Liver (tissue), 8 donors: ENCODE measurements at regions not wholly inside any gene's neighbourhood (a gene's known extent, or its start where the extent isn't known, plus 50 kb on each side); places are given as distances from the start of the nearest gene placed in this dataset.

Experiments used
- DNase-seq: peaks from one replicate; pipeline ENCODE4 v3.0.0-alpha.2; 2017; ENCODE audit warnings: low spot score
- H3K27ac ChIP-seq, 2 donors: one replicate each; pipeline ENCODE4 v1.7.0; 2013; ENCODE audit warnings: inconsistent platforms in 2 of 2, low read length in 2 of 2, control low read depth in 1 of 2, low read depth in 1 of 2, mild to moderate bottlenecking in 1 of 2
- H3K27me3 ChIP-seq, 4 donors: one replicate each; pipeline versions ENCODE4 v1.6.1 to v1.7.0; 2013; ENCODE audit warnings: low read length in 3 of 4, inconsistent platforms in 1 of 4, mild to moderate bottlenecking in 1 of 4, moderate library complexity in 1 of 4; ENCODE audit not compliant: control insufficient read depth in 4 of 4, insufficient read depth in 4 of 4
- H3K36me3 ChIP-seq, 4 donors: one replicate each; pipeline versions ENCODE4 v1.6.1 to v1.7.0; 2013; ENCODE audit warnings: low read length in 3 of 4, mild to moderate bottlenecking in 3 of 4, low read depth in 1 of 4, moderate library complexity in 1 of 4; ENCODE audit not compliant: control insufficient read depth in 4 of 4, insufficient read depth in 3 of 4
- H3K4me1 ChIP-seq, 4 donors: one replicate each; pipeline versions ENCODE4 v1.6.1 to v1.7.0; 2013; ENCODE audit warnings: low read length in 3 of 4, mild to moderate bottlenecking in 3 of 4, moderate library complexity in 1 of 4; ENCODE audit not compliant: control insufficient read depth in 4 of 4, insufficient read depth in 4 of 4
- H3K4me3 ChIP-seq, 3 donors: one replicate each; pipeline versions ENCODE4 v1.6.1 to v1.7.0; 2013; ENCODE audit warnings: low read length in 3 of 3, control low read depth in 1 of 3, low read depth in 1 of 3, mild to moderate bottlenecking in 1 of 3
- H3K9ac ChIP-seq, 2 donors: one replicate each; pipeline ENCODE4 v1.7.0; 2013; ENCODE audit warnings: low read length in 2 of 2, mild to moderate bottlenecking in 2 of 2, moderate library complexity in 2 of 2, control low read depth in 1 of 2, low read depth in 1 of 2
- H3K9me3 ChIP-seq, 4 donors: one replicate each; pipeline versions ENCODE4 v1.6.1 to v1.7.0; 2013; ENCODE audit warnings: low read length in 3 of 4; ENCODE audit not compliant: control insufficient read depth in 4 of 4
- ATF3 ChIP-seq: IDR thresholded peaks from 2 replicates; pipeline ENCODE4 v1.6.1; 2016; ENCODE audit warnings: antibody characterized with exemption
- CTCF ChIP-seq: fragments of 150-350 bp; IDR thresholded peaks from 2 replicates; pipeline ENCODE4 v1.5.1; 2017; ENCODE audit warnings: improper control_type of control experiment, low read depth, low read length; ENCODE audit not compliant: missing input control
- EGR1 ChIP-seq, 2 donors: IDR thresholded peaks; 2 replicates each; pipeline ENCODE4 v1.6.1; 2016 to 2018; ENCODE audit warnings: antibody characterized with exemption in 2 of 2, low read depth in 2 of 2
- FOXA1 ChIP-seq: IDR thresholded peaks from 2 replicates; pipeline ENCODE4 v1.6.1; 2016; ENCODE audit warnings: antibody characterized with exemption
- FOXA2 ChIP-seq: IDR thresholded peaks from 2 replicates; pipeline ENCODE4 v1.6.1; 2016; ENCODE audit warnings: antibody characterized with exemption
- GABPA ChIP-seq, 2 donors: IDR thresholded peaks in 1 of 2; conservative IDR thresholded peaks in 1 of 2; 2 replicates each; pipeline ENCODE4 v1.6.1; 2016; ENCODE audit warnings: antibody characterized with exemption in 2 of 2, mild to moderate bottlenecking in 1 of 2, moderate library complexity in 1 of 2
- HNF4A ChIP-seq, 2 donors: conservative IDR thresholded peaks; 2 replicates each; pipeline ENCODE4 v1.6.1; 2016; ENCODE audit warnings: antibody characterized with exemption in 2 of 2, mild to moderate bottlenecking in 2 of 2
- HNF4G ChIP-seq: IDR thresholded peaks from 2 replicates; pipeline ENCODE4 v1.6.1; 2016; ENCODE audit warnings: antibody characterized with exemption
- JUND ChIP-seq, 2 donors: IDR thresholded peaks; 2 replicates each; pipeline ENCODE4 v1.6.1; 2016; ENCODE audit warnings: antibody characterized with exemption in 2 of 2
- MAX ChIP-seq: IDR thresholded peaks from 2 replicates; pipeline ENCODE4 v1.6.1; 2016; ENCODE audit warnings: antibody characterized with exemption
- NR2F2 ChIP-seq: IDR thresholded peaks from 2 replicates; pipeline ENCODE4 v1.6.1; 2016; ENCODE audit warnings: antibody characterized with exemption
- RAD21 ChIP-seq, 2 donors: IDR thresholded peaks; 2 replicates each; pipeline ENCODE4 v1.6.1; 2016; ENCODE audit warnings: antibody characterized with exemption in 2 of 2, mild to moderate bottlenecking in 2 of 2
- REST ChIP-seq: IDR thresholded peaks from 2 replicates; pipeline ENCODE4 v1.6.1; 2016; ENCODE audit warnings: antibody characterized with exemption, mild to moderate bottlenecking
- RXRA ChIP-seq, 2 donors: IDR thresholded peaks; 2 replicates each; pipeline ENCODE4 v1.6.1; 2017 to 2018; ENCODE audit warnings: antibody characterized with exemption in 2 of 2, mild to moderate bottlenecking in 1 of 2
- SP1 ChIP-seq: IDR thresholded peaks from 2 replicates; pipeline ENCODE4 v1.6.1; 2018; ENCODE audit warnings: antibody characterized with exemption, mild to moderate bottlenecking
- TAF1 ChIP-seq: conservative IDR thresholded peaks from 2 replicates; pipeline ENCODE4 v1.6.1; 2016; ENCODE audit warnings: antibody characterized with exemption, mild to moderate bottlenecking
- YY1 ChIP-seq: IDR thresholded peaks from 2 replicates; pipeline ENCODE4 v1.6.1; 2016; ENCODE audit warnings: antibody characterized with exemption, mild to moderate bottlenecking
- ZBTB33 ChIP-seq: IDR thresholded peaks from 2 replicates; pipeline ENCODE4 v1.6.1; 2016; ENCODE audit warnings: antibody characterized with exemption
- WGBS: extraction: QIAGEN DNeasy Blood & Tissue Kit; methylation state at CpG from one replicate; pipeline ENCODE4 v1.1.7; 2013; 5-methylcytosine and 5-hydroxymethylcytosine counted together
- donor health status: healthy.
- donor health status: healthy.
- donor health status: healthy.
- donor health status: healthy.
- donor health status: healthy.

DNA sequence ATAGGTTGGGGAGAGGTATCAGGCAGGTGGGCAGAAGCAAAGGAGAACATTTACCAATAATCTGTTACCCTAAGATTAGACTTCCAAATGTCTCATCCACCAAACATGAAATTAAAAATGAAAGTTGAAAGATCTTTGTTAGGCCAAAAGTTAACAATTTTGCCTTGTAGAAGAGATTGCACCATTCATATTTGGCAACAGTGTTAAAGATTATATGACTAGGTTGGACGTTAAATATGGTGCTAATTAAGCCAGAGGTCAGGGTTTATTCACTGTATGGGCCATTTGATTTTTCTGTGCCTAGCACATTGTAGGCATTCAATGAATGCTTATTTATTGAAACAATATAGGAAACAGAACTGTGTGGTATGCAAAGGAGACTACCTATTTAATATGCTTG lies 126.1 kb upstream of the SLC5A12 start:
- WGBS, result 36% methylated on average over 1 of the region's 1 CpG
- Histone ChIP-seq H3K9me3 (no peaks in the 10 kb centered on the region), H3K4me3 (no peak overlapping the region), H3K27me3 (no peaks in the 10 kb centered on the region), H3K27ac (no peak overlapping the region), H3K36me3 (no peaks in the 10 kb centered on the region), H3K4me1 (no peaks in the 10 kb centered on the region), H3K9ac (no peak overlapping the region)
- TF ChIP-seq JUND (IDR thresholded peaks at IDR 0.05) (no peak), RXRA (IDR thresholded peaks at IDR 0.05) (no peak), EGR1 (IDR thresholded peaks at IDR 0.05; ENCODE audit: low read depth in 2 of 2) (no peak), GABPA (IDR thresholded peaks at IDR 0.05 in 1 of 2, conservative IDR thresholded peaks at IDR 0.05 in 1 of 2) (no peak), REST (no peak), TAF1 (no peak), HNF4A (conservative IDR thresholded peaks at IDR 0.05) (no peak), CTCF (no peak), FOXA2 (no peak), MAX (no peak), HNF4G (no peak), ZBTB33 (no peak), RAD21 (IDR thresholded peaks at IDR 0.05) (no peak), ATF3 (no peak), YY1 (no peak), NR2F2 (no peak), FOXA1 (no peak), SP1 (no peak)
- DNase-seq, result no peak

DNA sequence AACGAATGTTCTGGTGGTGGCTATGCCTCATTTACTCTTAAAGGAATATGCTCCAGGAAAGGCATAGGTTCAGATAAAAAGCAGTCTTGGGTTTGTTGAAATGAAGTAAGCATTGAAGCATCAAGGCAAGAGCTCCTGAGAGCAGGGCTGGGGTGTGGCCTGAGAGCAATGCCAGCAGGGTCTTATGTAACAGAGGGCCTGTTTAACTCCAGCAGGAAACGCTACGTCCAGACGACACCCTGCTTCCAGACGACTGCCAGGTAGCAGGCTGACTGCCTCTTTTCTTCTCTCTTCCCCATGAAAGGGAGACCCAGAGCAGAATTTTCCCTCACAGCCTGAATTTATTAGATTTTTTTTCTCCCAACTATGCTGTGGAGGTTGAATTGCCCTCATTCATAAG lies 127.2 kb upstream of the SLC5A12 start:
- no peak overlapping the region for H3K4me3 ChIP-seq
- WGBS, result 42% methylated on average over 5 of the region's 5 CpGs
- no peak for DNase-seq

More for the DNA sequence above, 127.2 kb upstream of the SLC5A12 start:
- Histone ChIP-seq H3K9me3 (no peaks in the 10 kb centered on the region), H3K9ac (no peak overlapping the region), H3K36me3 (no peaks in the 10 kb centered on the region), H3K4me1 (no peaks in the 10 kb centered on the region), H3K27me3 (no peaks in the 10 kb centered on the region), H3K27ac (no peak overlapping the region)
- TF ChIP-seq JUND (IDR thresholded peaks at IDR 0.05), result no peak
- no peak for TF ChIP-seq NR2F2
- no peak for TF ChIP-seq ATF3
- TF ChIP-seq HNF4A (conservative IDR thresholded peaks at IDR 0.05), result no peak
- TF ChIP-seq CTCF, result no peak
